ENCODE measurements at regions not wholly inside any gene's neighbourhood (a gene's known extent, or its start where the extent isn't known, plus 50 kb on each side); places are given as distances from the start of the nearest gene placed in this dataset.

DNA sequence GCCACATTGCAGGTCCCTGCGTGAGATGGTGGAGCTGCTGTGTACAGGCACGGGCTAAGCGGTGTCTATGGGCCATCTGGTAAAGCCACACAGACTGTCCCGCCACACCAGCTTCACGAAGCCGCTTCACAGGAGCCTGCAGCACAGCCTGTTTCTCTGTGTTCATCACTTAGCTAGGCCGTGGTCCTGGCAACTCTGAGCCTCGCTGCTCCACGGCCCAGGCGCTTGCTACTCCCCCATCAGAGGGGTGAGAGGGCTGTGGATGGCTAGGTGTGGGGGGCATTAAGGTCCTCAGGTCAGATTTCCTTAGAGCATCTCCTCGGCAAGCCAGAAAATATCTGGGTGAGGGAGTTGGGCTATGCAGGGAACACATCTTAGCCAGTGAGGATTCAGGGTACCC lies 225.7 kb downstream of the GLI2 start:
- no peak for DNase-seq

- DNase-seq = no peak
Measured at GRCh38 chr2:120963997-120964705, 228.5 kb downstream of the GLI2 start.

DNA sequence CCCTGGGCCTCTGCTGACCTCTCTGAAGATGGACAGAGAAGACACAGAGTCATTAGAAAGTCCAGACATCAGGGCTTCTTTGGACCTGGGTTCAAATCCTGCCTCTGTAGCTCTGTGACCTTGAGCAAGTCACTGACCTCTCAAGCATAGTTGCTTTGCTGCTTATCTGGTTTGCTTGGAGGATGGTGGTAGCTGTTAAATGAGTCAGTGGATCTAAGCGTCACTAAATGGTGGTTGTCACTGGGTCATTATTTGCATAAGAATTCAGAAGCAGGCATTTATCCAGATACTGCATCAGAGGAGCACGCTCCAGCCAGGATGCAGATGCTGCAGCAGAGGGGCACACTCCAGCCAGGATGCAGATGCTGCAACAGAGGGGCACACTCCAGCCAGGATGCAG lies 229.2 kb downstream of the GLI2 start:
- DNase-seq = no peak

GRCh38 chr2:120966510-120967254 lies 231.0 kb downstream of the GLI2 start:
- DNase-seq = no peak

GRCh38 chr2:120968307-120969015 lies 232.8 kb downstream of the GLI2 start:
- no peak for DNase-seq

DNA sequence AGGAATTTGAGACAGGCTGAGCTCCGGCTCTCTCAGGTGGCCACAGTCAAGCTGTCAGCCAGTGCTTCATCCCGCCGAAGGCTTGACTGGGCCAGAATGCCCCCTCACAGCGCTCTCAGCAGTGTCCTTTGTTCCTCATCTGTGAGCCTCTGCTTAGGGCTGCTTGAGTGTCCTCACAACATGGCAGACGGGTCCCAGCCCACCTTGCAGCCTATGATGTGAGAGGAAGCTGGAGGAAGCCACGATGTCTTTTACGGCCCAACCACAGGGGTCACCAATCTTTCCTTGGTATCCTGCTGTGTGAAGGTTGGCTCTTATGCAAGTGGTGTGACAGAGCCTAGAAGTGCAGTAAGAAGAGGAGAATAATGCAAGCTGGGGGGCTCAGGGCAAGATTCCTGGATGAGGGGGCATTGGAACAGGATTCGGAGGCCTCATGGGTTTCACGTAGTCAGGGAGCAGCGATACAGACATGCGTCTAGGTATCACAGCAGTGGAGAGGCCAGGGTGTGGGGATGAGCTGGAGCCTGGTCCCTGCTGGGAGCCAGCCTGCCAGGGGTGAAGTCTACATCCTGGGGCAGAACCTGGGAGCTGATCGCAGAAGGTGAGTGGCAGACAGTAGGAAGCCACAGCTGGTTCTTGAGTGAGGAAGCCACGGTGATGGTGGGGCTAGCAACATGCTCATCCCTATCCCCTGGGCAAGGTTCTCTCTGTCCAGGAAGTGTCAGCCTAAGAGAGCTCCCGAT lies 234.1 kb downstream of the GLI2 start:
- no peak for DNase-seq

DNA sequence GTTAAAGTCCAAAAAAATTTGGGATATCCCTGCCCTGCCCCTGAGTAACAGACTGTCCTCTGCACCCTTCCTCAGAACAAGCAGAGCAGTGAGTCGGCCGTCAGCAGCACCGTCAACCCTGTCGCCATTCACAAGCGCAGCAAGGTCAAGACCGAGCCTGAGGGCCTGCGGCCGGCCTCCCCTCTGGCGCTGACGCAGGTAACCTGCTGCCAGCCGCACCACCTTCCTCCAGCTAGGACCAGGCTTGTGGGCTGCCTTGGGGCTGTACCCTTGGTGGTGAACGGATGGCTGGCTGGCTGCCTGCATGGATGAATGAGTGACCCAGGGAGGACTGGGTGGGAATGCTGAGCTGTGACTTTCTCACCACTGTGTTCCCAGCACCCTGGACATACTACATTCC lies 236.2 kb downstream of the GLI2 start:
- no peak for DNase-seq

DNA sequence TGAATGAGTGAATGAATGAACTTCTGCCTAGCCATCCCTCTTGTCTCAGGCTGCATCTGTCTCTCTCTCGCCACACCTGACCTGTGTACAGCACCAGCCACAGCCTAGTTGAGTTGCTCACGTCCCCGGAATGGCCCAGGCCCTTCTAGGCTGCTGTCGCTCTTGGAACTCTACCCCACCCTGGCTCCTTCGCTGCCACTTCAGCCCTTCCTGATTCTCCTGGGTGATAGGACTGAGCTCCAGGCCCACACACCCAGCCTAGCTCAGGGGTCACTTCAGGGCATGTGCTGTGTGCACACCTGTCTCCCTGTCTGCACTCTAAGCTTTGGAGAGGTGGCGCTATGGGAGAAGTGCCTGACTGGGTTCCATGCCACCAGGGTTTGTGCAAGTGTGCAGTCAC lies 236.6 kb downstream of the GLI2 start:
- no peak for DNase-seq

DNA sequence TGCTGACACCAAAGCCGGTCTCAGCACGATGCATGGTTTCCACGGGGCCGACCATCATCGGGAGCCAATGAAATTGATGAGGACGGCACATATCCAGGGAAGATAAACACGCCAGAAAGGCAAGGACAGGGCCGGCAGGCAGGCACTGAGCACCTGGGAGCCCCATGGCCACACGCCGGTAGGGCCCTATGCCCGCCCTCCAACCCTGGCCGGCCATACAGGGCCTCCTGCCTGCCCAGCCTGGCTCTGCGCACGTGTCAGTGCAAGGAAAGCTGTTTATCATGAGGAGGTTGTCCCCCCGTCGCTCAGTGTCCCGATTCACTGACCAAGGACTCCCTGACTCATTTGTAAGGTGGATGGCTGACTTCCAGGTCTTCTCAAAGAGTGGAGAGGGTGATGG lies 237.5 kb downstream of the GLI2 start:
- no peak for DNase-seq

- no peak for DNase-seq
Measured at GRCh38 chr2:120974950-120975349, 239.3 kb downstream of the GLI2 start.

- DNase-seq = no peak
Measured at GRCh38 chr2:120976501-120977307, 241.0 kb downstream of the GLI2 start.

DNA sequence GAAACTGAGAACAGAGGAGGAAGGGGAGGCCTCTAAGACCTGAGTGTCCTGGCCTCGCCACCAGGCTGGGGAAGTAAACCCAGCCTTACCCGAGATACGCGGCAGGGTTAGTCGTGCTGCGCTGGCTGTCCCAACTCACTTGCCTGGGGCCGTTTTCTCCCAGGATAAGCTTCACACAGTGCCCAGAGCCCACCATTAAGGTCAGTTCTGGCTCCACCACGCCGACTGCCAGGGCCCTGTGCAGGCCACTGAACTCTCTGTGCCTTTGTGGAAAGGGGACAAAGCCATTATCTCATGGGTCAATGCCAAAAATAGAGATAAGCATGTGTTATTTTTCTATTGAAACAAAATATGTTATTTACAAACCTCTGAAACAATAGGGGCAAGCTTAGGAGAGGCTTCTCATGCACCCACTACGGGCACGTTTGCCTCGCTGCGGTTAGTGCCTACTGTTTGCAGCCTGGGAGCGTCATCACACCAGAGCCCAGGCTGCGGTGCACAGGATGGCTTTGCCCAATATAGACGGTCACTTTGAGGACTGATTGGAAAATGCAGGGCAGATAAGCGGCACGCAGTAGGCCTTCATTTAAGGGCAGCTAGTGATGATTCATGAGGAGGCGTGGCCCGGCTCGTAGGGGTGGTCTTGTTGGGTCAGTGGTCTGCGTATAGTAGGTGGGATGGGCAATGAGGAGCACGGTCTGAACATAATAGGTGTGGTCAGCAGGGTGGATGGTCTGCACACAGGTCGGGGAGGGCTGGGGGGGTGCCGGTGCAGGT lies 242.1 kb downstream of the GLI2 start:
- no peak for DNase-seq

GRCh38 chr2:120978359-120979050 lies 242.8 kb downstream of the GLI2 start:
- no peak for DNase-seq

DNA sequence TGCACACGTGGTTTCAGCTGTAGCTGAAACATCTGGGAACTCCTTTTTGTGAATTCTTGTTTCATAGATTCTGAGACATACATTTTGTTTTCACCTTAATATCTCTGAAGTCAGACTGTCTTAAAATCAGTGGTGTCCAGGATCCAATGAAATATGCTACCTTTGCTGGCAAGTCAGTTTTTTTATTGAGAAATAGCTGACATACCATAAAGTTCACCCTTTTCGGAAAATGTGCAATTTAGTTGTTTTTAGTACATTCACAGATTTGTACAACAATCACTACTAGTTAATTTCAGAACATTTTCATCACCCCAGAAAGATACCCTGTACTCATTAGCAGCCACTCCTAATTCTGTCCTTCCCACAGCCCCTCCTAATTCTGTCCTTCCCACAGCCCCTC lies 243.7 kb downstream of the GLI2 start:
- DNase-seq = no peak

DNA sequence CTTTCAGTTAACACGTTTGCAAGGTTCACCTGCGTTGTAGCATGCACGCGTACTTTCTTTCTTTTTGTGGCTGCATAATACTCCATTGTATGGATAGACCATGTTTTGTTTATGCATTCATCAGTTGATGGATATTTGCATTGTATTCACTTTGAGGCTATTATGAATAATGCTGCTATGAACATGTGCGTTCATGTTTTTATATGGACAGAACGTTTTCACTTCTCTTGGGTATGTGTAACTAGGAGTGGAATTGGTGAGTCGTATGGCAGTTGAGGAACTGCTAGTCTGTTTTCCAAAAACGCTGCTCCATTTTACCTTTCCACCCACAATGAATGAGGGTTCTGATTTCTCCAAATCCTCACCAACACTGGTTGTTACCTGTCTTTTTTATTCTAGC lies 244.3 kb downstream of the GLI2 start:
- DNase-seq = no peak

DNA sequence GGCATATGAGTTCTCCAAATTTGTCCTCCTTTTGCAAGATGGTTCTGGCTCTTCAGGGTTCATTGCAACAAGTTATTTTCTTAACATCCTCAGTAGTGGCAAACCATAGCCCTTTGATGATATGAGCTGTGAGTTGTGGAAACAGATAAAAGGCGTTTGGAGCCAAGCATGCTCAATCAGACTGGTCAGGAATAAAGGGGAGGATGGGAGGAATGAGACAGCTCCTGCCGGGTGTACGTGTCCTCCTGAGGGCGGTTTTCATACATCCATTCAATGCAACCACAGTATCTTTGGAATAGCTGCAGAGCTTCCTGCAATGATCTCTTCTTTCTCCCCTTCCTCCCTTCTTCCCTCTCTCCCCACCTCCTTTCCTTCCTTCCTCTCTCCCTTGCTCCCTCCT lies 245.8 kb downstream of the GLI2 start:
- no peak for DNase-seq

DNA sequence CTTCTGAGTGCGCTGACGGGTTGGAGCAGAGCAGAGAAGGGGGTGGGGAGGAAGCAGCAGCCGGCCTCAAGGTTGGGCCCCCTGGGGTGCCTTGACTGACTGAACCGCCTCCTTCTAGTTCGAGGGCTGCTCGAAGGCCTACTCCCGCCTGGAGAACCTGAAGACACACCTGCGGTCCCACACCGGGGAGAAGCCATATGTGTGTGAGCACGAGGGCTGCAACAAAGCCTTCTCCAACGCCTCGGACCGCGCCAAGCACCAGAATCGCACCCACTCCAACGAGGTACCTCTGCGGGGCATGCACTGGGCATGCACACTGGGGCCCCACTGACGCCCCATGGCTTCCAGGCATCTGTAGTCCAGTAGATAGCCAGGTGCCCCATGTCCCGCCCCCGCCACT lies 246.9 kb downstream of the GLI2 start:
- DNase-seq = no peak

GRCh38 chr2:120983344-120983743 lies 247.7 kb downstream of the GLI2 start:
- no peak for DNase-seq

GRCh38 chr2:120984046-120984445 lies 248.4 kb downstream of the GLI2 start:
- DNase-seq = no peak

- DNase-seq = no peak
Measured at GRCh38 chr2:120984452-120985173, 248.9 kb downstream of the GLI2 start.

Data from CD4-positive, alpha-beta T cell treated with Interleukin-1 beta for 1 hour (primary cell).